ENCODE measurements at regions not wholly inside any gene's neighbourhood (a gene's known extent, or its start where the extent isn't known, plus 50 kb on each side); places are given as distances from the start of the nearest gene placed in this dataset.

GRCh38 chr3:40713306-40713705 is 188.5 kb downstream of the ZNF621 start:
- no peak for DNase-seq (ENCODE audit: low read depth, low spot score)
- H3K9me3 ChIP-seq (ENCODE audit: control insufficient read depth, insufficient read depth, low read depth, low read length) = no peaks in the 10 kb centered on the region
- BruUV-seq (replicated peaks) = no TSS peak
- TF ChIP-seq TCF7L2 (IDR thresholded peaks at IDR 0.05; ENCODE audit: low read depth, low read length) (no peak), SIN3A (IDR thresholded peaks at IDR 0.05; ENCODE audit: borderline replicate concordance, insufficient read depth, low read depth, low read length) (no peak)
- TF ChIP-seq, protein P1, sequence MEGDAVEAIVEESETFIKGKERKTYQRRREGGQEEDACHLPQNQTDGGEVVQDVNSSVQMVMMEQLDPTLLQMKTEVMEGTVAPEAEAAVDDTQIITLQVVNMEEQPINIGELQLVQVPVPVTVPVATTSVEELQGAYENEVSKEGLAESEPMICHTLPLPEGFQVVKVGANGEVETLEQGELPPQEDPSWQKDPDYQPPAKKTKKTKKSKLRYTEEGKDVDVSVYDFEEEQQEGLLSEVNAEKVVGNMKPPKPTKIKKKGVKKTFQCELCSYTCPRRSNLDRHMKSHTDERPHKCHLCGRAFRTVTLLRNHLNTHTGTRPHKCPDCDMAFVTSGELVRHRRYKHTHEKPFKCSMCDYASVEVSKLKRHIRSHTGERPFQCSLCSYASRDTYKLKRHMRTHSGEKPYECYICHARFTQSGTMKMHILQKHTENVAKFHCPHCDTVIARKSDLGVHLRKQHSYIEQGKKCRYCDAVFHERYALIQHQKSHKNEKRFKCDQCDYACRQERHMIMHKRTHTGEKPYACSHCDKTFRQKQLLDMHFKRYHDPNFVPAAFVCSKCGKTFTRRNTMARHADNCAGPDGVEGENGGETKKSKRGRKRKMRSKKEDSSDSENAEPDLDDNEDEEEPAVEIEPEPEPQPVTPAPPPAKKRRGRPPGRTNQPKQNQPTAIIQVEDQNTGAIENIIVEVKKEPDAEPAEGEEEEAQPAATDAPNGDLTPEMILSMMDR (IDR thresholded peaks at IDR 0.05) = no peak
- POLR2A ChIA-PET = no interaction called here
- no peak overlapping the region for H3K4me3 ChIP-seq (ENCODE audit: low read depth in 2 of 2, low read length in 2 of 2)
- CTCF ChIA-PET = interaction anchor here (0.5 kb wide), 1 partner anchor 1541 kb away, joined by 3 read pairs; no protein-coding TSS in a partner anchor
- in situ Hi-C loops (cut with HindIII; ENCODE audit: low pct_unique_long_range_greater_than_20kb, low sequenced_read_pairs) (no loop called here), intact Hi-C loops (cut with micrococcal nuclease; ENCODE audit: unreplicated experiment) (no loop called here)
- H3K27me3 ChIP-seq (ENCODE audit: control insufficient read depth, insufficient read depth, low read length) = no peaks in the 10 kb centered on the region
- no peaks in the 10 kb centered on the region for H3K36me3 ChIP-seq (ENCODE audit: control insufficient read depth, insufficient read depth, low read length)
- H3K4me1 ChIP-seq (ENCODE audit: control insufficient read depth, insufficient read depth, low read length) = no peaks in the 10 kb centered on the region
- no peak for ATAC-seq
- no peak overlapping the region for H3K27ac ChIP-seq (ENCODE audit: low read length)

GRCh38 chr3:40713795-40714194 is 189.0 kb downstream of the ZNF621 start:
- DNase-seq (ENCODE audit: low read depth, low spot score) (no peak), ATAC-seq (no peak)
- H3K27me3 ChIP-seq (ENCODE audit: control insufficient read depth, insufficient read depth, low read length) = no peaks in the 10 kb centered on the region
- ChIA-PET POLR2A (no interaction called here), CTCF (interaction anchor here (0.5 kb wide), 1 partner anchor 1541 kb away, joined by 3 read pairs; no protein-coding TSS in a partner anchor)
- TF ChIP-seq, protein P1 (IDR thresholded peaks at IDR 0.05) = no peak
- BruUV-seq (replicated peaks) = no TSS peak
- no peaks in the 10 kb centered on the region for H3K36me3 ChIP-seq (ENCODE audit: control insufficient read depth, insufficient read depth, low read length)
- H3K27ac ChIP-seq (ENCODE audit: low read length) = no peak overlapping the region
- intact Hi-C loops (cut with micrococcal nuclease; ENCODE audit: unreplicated experiment) = no loop called here
- no peaks in the 10 kb centered on the region for H3K9me3 ChIP-seq (ENCODE audit: control insufficient read depth, insufficient read depth, low read depth, low read length)
- in situ Hi-C loops (cut with HindIII; ENCODE audit: low pct_unique_long_range_greater_than_20kb, low sequenced_read_pairs) = no loop called here
- H3K4me1 ChIP-seq (ENCODE audit: control insufficient read depth, insufficient read depth, low read length) = no peaks in the 10 kb centered on the region
- H3K4me3 ChIP-seq (ENCODE audit: low read depth in 2 of 2, low read length in 2 of 2) = no peak overlapping the region

DNA sequence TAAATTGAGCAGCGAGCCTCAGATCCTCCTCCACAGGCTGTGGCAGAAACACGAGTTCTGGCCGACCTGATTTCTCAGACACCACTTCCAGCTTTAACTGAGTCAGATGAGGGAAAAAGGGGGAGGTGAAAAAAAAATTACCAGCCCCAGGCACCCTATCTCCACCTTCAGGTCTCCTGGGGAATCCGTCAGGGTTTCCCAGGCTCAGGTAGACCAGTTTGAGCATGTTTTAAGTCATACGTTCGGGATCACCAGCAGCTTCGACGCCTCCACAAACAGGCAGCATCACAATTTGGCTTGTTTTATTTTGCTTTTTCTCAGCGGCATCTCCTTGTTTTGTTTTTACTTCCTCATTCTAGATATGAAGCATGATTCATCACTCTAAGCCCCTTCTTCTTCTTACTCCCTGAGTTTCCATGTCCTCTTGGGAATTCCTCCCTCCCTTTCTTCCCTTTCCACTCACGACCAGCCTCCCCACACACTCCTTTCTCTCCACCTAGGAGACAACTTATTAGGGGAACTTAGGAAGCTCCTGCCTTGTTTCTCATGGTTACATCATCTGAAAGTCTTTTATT is 190.1 kb downstream of the ZNF621 start:
- no peaks in the 10 kb centered on the region for H3K9me3 ChIP-seq (ENCODE audit: control insufficient read depth, insufficient read depth, low read depth, low read length)
- intact Hi-C loops (cut with micrococcal nuclease; ENCODE audit: unreplicated experiment) (no loop called here), in situ Hi-C loops (cut with HindIII; ENCODE audit: low pct_unique_long_range_greater_than_20kb, low sequenced_read_pairs) (no loop called here)
- BruUV-seq (replicated peaks) = no TSS peak
- H3K4me1 ChIP-seq (ENCODE audit: control insufficient read depth, insufficient read depth, low read length) = no peaks in the 10 kb centered on the region
- TF ChIP-seq TCF7L2 (IDR thresholded peaks at IDR 0.05; ENCODE audit: low read depth, low read length) (no peak), SIN3A (IDR thresholded peaks at IDR 0.05; ENCODE audit: borderline replicate concordance, insufficient read depth, low read depth, low read length) (no peak), POLR2AphosphoS5 (IDR thresholded peaks at IDR 0.05; ENCODE audit: low read depth, low read length) (no peak)
- TF ChIP-seq, protein P2, sequence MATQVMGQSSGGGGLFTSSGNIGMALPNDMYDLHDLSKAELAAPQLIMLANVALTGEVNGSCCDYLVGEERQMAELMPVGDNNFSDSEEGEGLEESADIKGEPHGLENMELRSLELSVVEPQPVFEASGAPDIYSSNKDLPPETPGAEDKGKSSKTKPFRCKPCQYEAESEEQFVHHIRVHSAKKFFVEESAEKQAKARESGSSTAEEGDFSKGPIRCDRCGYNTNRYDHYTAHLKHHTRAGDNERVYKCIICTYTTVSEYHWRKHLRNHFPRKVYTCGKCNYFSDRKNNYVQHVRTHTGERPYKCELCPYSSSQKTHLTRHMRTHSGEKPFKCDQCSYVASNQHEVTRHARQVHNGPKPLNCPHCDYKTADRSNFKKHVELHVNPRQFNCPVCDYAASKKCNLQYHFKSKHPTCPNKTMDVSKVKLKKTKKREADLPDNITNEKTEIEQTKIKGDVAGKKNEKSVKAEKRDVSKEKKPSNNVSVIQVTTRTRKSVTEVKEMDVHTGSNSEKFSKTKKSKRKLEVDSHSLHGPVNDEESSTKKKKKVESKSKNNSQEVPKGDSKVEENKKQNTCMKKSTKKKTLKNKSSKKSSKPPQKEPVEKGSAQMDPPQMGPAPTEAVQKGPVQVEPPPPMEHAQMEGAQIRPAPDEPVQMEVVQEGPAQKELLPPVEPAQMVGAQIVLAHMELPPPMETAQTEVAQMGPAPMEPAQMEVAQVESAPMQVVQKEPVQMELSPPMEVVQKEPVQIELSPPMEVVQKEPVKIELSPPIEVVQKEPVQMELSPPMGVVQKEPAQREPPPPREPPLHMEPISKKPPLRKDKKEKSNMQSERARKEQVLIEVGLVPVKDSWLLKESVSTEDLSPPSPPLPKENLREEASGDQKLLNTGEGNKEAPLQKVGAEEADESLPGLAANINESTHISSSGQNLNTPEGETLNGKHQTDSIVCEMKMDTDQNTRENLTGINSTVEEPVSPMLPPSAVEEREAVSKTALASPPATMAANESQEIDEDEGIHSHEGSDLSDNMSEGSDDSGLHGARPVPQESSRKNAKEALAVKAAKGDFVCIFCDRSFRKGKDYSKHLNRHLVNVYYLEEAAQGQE (IDR thresholded peaks at IDR 0.05; ENCODE audit: insufficient read depth in 1 of 2, low read depth in 2 of 2, low read length in 1 of 2) = no peak
- TF ChIP-seq, protein P1 (IDR thresholded peaks at IDR 0.05) = no peak
- ChIA-PET CTCF (no interaction called here), POLR2A (no interaction called here)
- no peaks in the 10 kb centered on the region for H3K27me3 ChIP-seq (ENCODE audit: control insufficient read depth, insufficient read depth, low read length)
- H3K36me3 ChIP-seq (ENCODE audit: control insufficient read depth, insufficient read depth, low read length) = no peaks in the 10 kb centered on the region
- H3K4me3 ChIP-seq (ENCODE audit: low read depth in 2 of 2, low read length in 2 of 2) = no peak overlapping the region
- H3K27ac ChIP-seq (ENCODE audit: low read length) = no peak overlapping the region
- ATAC-seq (no peak), DNase-seq (ENCODE audit: low read depth, low spot score) (no peak)
